ENCODE measurements at regions not wholly inside any gene's neighbourhood (a gene's known extent, or its start where the extent isn't known, plus 50 kb on each side); places are given as distances from the start of the nearest gene placed in this dataset.

- H3K36me3 Mint-ChIP-seq (ENCODE audit: low read depth), result no peaks in the 10 kb centered on the region
- no peaks in the 10 kb centered on the region for H3K27me3 Mint-ChIP-seq (ENCODE audit: low read depth)
- no peaks in the 10 kb centered on the region for H3K4me1 Mint-ChIP-seq (ENCODE audit: low read depth)
- DNase-seq (ENCODE audit: low spot score), result no peak
- no peaks in the 10 kb centered on the region for H3K9me3 Mint-ChIP-seq
- H3K4me3 Mint-ChIP-seq, result no peak overlapping the region
- no peak overlapping the region for H3K27ac Mint-ChIP-seq
Measured at GRCh38 chr18:77859634-77860033, 610.0 kb downstream of the GALR1 start.

GRCh38 chr18:77862066-77862757 lies 612.6 kb downstream of the GALR1 start:
- H3K36me3 Mint-ChIP-seq (ENCODE audit: low read depth), result no peaks in the 10 kb centered on the region
- H3K27me3 Mint-ChIP-seq (ENCODE audit: low read depth), result no peaks in the 10 kb centered on the region
- no peaks in the 10 kb centered on the region for H3K4me1 Mint-ChIP-seq (ENCODE audit: low read depth)
- H3K4me3 Mint-ChIP-seq, result no peak overlapping the region
- no peak for DNase-seq (ENCODE audit: low spot score)
- H3K27ac Mint-ChIP-seq, result no peak overlapping the region
- no peaks in the 10 kb centered on the region for H3K9me3 Mint-ChIP-seq

GRCh38 chr18:77865853-77866252 lies 616.2 kb downstream of the GALR1 start:
- Mint-ChIP-seq H3K4me3 (no peak overlapping the region), H3K27ac (no peak overlapping the region), H3K4me1 (ENCODE audit: low read depth) (no peaks in the 10 kb centered on the region), H3K9me3 (no peaks in the 10 kb centered on the region), H3K27me3 (ENCODE audit: low read depth) (no peaks in the 10 kb centered on the region), H3K36me3 (ENCODE audit: low read depth) (no peaks in the 10 kb centered on the region)
- DNase-seq (ENCODE audit: low spot score), result no peak

- Mint-ChIP-seq H3K36me3 (ENCODE audit: low read depth) (no peaks in the 10 kb centered on the region), H3K4me1 (ENCODE audit: low read depth) (no peaks in the 10 kb centered on the region), H3K27ac (no peak overlapping the region), H3K27me3 (ENCODE audit: low read depth) (no peaks in the 10 kb centered on the region), H3K4me3 (no peak overlapping the region), H3K9me3 (no peaks in the 10 kb centered on the region)
- DNase-seq (ENCODE audit: low spot score), result no peak
Measured at GRCh38 chr18:77866351-77866750, 616.7 kb downstream of the GALR1 start.

GRCh38 chr18:77870199-77870598 lies 620.6 kb downstream of the GALR1 start:
- no peaks in the 10 kb centered on the region for H3K36me3 Mint-ChIP-seq (ENCODE audit: low read depth)
- no peak overlapping the region for H3K4me3 Mint-ChIP-seq
- H3K4me1 Mint-ChIP-seq (ENCODE audit: low read depth), result no peaks in the 10 kb centered on the region
- no peak overlapping the region for H3K27ac Mint-ChIP-seq
- DNase-seq (ENCODE audit: low spot score), result no peak
- H3K9me3 Mint-ChIP-seq, result no peaks in the 10 kb centered on the region
- H3K27me3 Mint-ChIP-seq (ENCODE audit: low read depth), result no peaks in the 10 kb centered on the region

- H3K27ac Mint-ChIP-seq, result no peak overlapping the region
- H3K9me3 Mint-ChIP-seq, result no peaks in the 10 kb centered on the region
- H3K4me3 Mint-ChIP-seq, result no peak overlapping the region
- no peak for DNase-seq (ENCODE audit: low spot score)
- no peaks in the 10 kb centered on the region for H3K36me3 Mint-ChIP-seq (ENCODE audit: low read depth)
- H3K4me1 Mint-ChIP-seq (ENCODE audit: low read depth), result no peaks in the 10 kb centered on the region
- H3K27me3 Mint-ChIP-seq (ENCODE audit: low read depth), result no peaks in the 10 kb centered on the region
Measured at GRCh38 chr18:77870894-77871293, 621.2 kb downstream of the GALR1 start.

- no peaks in the 10 kb centered on the region for H3K36me3 Mint-ChIP-seq (ENCODE audit: low read depth)
- H3K27me3 Mint-ChIP-seq (ENCODE audit: low read depth), result no peaks in the 10 kb centered on the region
- no peak for DNase-seq (ENCODE audit: low spot score)
- no peak overlapping the region for H3K4me3 Mint-ChIP-seq
- no peaks in the 10 kb centered on the region for H3K9me3 Mint-ChIP-seq
- no peaks in the 10 kb centered on the region for H3K4me1 Mint-ChIP-seq (ENCODE audit: low read depth)
- H3K27ac Mint-ChIP-seq, result no peak overlapping the region
Measured at GRCh38 chr18:77872166-77872565, 622.5 kb downstream of the GALR1 start.

GRCh38 chr18:77876319-77876865 lies 626.7 kb downstream of the GALR1 start:
- no peaks in the 10 kb centered on the region for H3K27me3 Mint-ChIP-seq (ENCODE audit: low read depth)
- H3K4me1 Mint-ChIP-seq (ENCODE audit: low read depth), result no peaks in the 10 kb centered on the region
- H3K36me3 Mint-ChIP-seq (ENCODE audit: low read depth), result no peaks in the 10 kb centered on the region
- no peak for DNase-seq (ENCODE audit: low spot score)
- no peak overlapping the region for H3K4me3 Mint-ChIP-seq
- H3K27ac Mint-ChIP-seq, result no peak overlapping the region
- no peaks in the 10 kb centered on the region for H3K9me3 Mint-ChIP-seq

GRCh38 chr18:77879829-77880228 lies 630.2 kb downstream of the GALR1 start:
- H3K4me3 Mint-ChIP-seq, result no peak overlapping the region
- H3K27me3 Mint-ChIP-seq (ENCODE audit: low read depth), result no peaks in the 10 kb centered on the region
- H3K9me3 Mint-ChIP-seq, result no peaks in the 10 kb centered on the region
- H3K27ac Mint-ChIP-seq, result no peak overlapping the region
- H3K36me3 Mint-ChIP-seq (ENCODE audit: low read depth), result no peaks in the 10 kb centered on the region
- no peaks in the 10 kb centered on the region for H3K4me1 Mint-ChIP-seq (ENCODE audit: low read depth)
- DNase-seq (ENCODE audit: low spot score), result no peak

- no peaks in the 10 kb centered on the region for H3K9me3 Mint-ChIP-seq
- H3K27me3 Mint-ChIP-seq (ENCODE audit: low read depth), result no peaks in the 10 kb centered on the region
- H3K4me3 Mint-ChIP-seq, result no peak overlapping the region
- no peaks in the 10 kb centered on the region for H3K36me3 Mint-ChIP-seq (ENCODE audit: low read depth)
- no peak for DNase-seq (ENCODE audit: low spot score)
- no peak overlapping the region for H3K27ac Mint-ChIP-seq
- H3K4me1 Mint-ChIP-seq (ENCODE audit: low read depth), result no peaks in the 10 kb centered on the region
Measured at GRCh38 chr18:77884454-77884853, 634.8 kb downstream of the GALR1 start.

GRCh38 chr18:77894060-77894459 lies 644.4 kb downstream of the GALR1 start:
- no peak for DNase-seq (ENCODE audit: low spot score)
- Mint-ChIP-seq H3K9me3 (no peaks in the 10 kb centered on the region), H3K4me1 (ENCODE audit: low read depth) (no peaks in the 10 kb centered on the region), H3K36me3 (ENCODE audit: low read depth) (no peaks in the 10 kb centered on the region), H3K4me3 (no peak overlapping the region), H3K27ac (no peak overlapping the region), H3K27me3 (ENCODE audit: low read depth) (peaks cover 6% of the 10 kb centered on the region)

GRCh38 chr18:77895250-77895649 lies 645.6 kb downstream of the GALR1 start:
- no peaks in the 10 kb centered on the region for H3K9me3 Mint-ChIP-seq
- peaks cover 13% of the 10 kb centered on the region for H3K27me3 Mint-ChIP-seq (ENCODE audit: low read depth)
- peaks cover 2% of the 10 kb centered on the region for H3K4me1 Mint-ChIP-seq (ENCODE audit: low read depth)
- DNase-seq (ENCODE audit: low spot score), result no peak
- no peak overlapping the region for H3K4me3 Mint-ChIP-seq
- no peak overlapping the region for H3K27ac Mint-ChIP-seq
- no peaks in the 10 kb centered on the region for H3K36me3 Mint-ChIP-seq (ENCODE audit: low read depth)

GRCh38 chr18:77896586-77897252 lies 647.1 kb downstream of the GALR1 start:
- Mint-ChIP-seq H3K4me3 (no peak overlapping the region), H3K4me1 (ENCODE audit: low read depth) (peaks cover 2% of the 10 kb centered on the region), H3K36me3 (ENCODE audit: low read depth) (no peaks in the 10 kb centered on the region), H3K27ac (no peak overlapping the region), H3K27me3 (ENCODE audit: low read depth) (peaks cover 13% of the 10 kb centered on the region), H3K9me3 (no peaks in the 10 kb centered on the region)
- DNase-seq (ENCODE audit: low spot score), result no peak

- no peak for DNase-seq (ENCODE audit: low spot score)
- H3K27me3 Mint-ChIP-seq (ENCODE audit: low read depth), result peaks cover 13% of the 10 kb centered on the region
- H3K4me3 Mint-ChIP-seq, result no peak overlapping the region
- H3K9me3 Mint-ChIP-seq, result no peaks in the 10 kb centered on the region
- no peak overlapping the region for H3K27ac Mint-ChIP-seq
- H3K4me1 Mint-ChIP-seq (ENCODE audit: low read depth), result peaks cover 2% of the 10 kb centered on the region
- H3K36me3 Mint-ChIP-seq (ENCODE audit: low read depth), result no peaks in the 10 kb centered on the region
Measured at GRCh38 chr18:77897606-77898005, 648.0 kb downstream of the GALR1 start.
